MM.1S (cell line): ENCODE measurements at regions not wholly inside any gene's neighbourhood (a gene's known extent, or its start where the extent isn't known, plus 50 kb on each side); places are given as distances from the start of the nearest gene placed in this dataset.

Source experiments
- EZH2 ChIP-seq: fragments of 300-600 bp; sonication (generic); optimal IDR thresholded peaks from 2 replicates; pipeline ENCODE3; 2017; ENCODE audit warnings: low read depth, mild to moderate bottlenecking, antibody characterized with exemption, low read length, mixed read lengths
- EZH2phosphoT487 ChIP-seq: fragments of 300-600 bp; sonication (generic); IDR thresholded peaks from 2 replicates; pipeline ENCODE4 v1.6.1; 2018; ENCODE audit warnings: antibody characterized with exemption, low read length
- TF ChIP-seq, protein P1 (sequence below): fragments of 300-600 bp; sonication (generic); IDR thresholded peaks from 2 replicates; pipeline ENCODE4 v1.5.1; 2016; ENCODE audit warnings: antibody characterized with exemption, low read length, mixed read lengths

DNA sequence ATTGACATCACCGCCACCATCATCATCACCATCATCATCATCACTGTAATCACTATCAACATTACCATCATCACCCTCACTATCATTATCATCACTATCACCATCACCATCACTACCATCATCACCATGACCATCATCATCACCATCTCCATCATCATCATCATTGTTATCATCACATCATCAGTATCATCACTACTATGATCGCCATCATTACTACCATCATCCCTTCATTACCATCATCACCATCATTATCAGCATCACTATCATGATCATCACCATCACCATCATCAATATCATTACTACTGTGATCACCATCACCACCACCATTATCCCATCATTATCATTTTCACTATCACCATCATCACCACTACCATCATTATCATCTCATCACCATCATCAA lies 368.3 kb downstream of the SEC14L1 start:
- TF ChIP-seq, protein P1, sequence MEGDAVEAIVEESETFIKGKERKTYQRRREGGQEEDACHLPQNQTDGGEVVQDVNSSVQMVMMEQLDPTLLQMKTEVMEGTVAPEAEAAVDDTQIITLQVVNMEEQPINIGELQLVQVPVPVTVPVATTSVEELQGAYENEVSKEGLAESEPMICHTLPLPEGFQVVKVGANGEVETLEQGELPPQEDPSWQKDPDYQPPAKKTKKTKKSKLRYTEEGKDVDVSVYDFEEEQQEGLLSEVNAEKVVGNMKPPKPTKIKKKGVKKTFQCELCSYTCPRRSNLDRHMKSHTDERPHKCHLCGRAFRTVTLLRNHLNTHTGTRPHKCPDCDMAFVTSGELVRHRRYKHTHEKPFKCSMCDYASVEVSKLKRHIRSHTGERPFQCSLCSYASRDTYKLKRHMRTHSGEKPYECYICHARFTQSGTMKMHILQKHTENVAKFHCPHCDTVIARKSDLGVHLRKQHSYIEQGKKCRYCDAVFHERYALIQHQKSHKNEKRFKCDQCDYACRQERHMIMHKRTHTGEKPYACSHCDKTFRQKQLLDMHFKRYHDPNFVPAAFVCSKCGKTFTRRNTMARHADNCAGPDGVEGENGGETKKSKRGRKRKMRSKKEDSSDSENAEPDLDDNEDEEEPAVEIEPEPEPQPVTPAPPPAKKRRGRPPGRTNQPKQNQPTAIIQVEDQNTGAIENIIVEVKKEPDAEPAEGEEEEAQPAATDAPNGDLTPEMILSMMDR: no peak
- TF ChIP-seq EZH2 (no peak), EZH2phosphoT487 (no peak)
